GM18867 (cell line): ENCODE measurements at regions not wholly inside any gene's neighbourhood (a gene's known extent, or its start where the extent isn't known, plus 50 kb on each side); places are given as distances from the start of the nearest gene placed in this dataset.

Source experiments
- ATAC-seq: cut with Tn5 transposase; IDR thresholded peaks from one replicate; pipeline ENCODE4 v1.9.1; 2021; ENCODE audit warnings: mild to moderate bottlenecking, moderate library complexity; ENCODE audit not compliant: unreplicated experiment

DNA sequence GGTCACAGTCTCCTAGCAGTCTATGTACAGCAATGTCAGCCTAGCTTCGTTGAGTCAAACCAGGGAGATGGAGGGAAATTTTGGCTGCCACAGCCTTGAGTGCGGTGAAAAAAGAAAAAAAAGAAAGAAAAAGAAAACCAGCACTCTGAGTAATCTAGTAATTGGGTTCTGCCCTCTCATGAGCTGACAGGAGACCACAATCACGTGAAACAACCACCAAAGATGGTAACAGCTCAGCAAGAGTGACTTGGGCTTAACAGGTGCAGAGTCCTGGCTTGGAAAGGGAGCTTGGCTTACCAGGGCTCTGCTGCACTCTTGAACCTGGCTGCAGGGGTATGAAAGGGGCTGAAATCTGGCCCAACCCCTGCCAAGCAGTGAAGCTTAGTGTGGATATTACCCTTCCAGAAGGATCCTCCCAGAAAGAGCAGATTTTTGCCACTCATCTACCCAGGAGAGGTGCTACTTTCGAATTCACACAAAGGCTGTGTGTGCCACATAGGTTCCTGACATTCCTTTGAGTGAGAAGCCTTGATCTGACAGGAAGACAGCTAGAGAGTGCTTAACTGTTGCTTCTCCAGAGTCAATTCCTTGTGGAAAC, 350.3 kb downstream of the PTTG2 start:
- ATAC-seq, result peak; percentile 91

DNA sequence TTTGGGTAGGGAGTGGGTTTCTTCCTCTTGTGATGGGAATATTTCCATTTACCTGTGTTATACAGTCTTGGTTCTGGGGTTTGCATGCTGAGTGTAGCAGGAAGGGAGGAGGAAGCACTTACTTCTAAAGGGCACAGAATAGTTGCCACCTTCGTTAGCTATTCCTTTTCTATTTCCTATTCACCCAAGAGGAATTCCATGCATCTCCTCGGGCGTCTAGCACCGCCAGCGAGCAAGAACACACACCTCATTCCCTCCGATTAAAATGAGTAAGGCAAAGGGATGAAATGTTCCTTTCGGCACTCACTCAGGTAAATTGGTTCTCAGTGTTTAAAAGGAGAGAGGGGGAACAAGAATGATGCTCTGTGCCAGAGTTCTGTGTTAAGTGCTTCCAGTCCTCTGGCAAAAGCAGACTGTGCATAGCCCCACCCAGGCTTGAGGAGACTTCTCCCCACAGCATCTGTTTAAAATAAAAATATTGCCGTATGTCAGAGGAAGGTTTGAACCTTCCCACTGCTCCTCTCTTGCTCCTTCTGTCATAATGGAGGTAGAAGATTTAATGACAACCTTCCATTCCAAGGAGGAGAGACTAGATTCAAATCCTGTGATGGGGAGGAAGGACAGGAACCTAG, 351.4 kb downstream of the PTTG2 start:
- no peak for ATAC-seq

DNA sequence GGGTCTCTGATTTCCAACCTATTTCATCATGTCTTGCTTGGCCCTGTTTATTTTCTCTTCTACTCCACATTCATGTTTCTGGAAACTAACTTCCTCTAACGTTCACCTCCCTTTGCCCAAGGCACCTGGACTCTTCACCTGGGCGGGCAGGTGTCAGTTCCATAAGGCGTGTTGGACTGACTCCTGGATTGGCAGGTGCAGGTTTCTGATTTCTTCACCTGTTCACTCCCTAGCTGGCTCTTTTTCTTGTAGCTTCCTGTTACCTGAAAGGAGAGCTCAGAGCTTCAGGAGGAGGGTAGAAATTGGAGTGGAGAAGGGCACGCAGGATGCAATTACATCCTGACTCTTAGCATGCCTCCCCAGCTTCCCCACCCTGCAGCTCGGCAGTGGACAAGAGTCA, 350.8 kb upstream of the KLF3 start:
- no peak for ATAC-seq

DNA sequence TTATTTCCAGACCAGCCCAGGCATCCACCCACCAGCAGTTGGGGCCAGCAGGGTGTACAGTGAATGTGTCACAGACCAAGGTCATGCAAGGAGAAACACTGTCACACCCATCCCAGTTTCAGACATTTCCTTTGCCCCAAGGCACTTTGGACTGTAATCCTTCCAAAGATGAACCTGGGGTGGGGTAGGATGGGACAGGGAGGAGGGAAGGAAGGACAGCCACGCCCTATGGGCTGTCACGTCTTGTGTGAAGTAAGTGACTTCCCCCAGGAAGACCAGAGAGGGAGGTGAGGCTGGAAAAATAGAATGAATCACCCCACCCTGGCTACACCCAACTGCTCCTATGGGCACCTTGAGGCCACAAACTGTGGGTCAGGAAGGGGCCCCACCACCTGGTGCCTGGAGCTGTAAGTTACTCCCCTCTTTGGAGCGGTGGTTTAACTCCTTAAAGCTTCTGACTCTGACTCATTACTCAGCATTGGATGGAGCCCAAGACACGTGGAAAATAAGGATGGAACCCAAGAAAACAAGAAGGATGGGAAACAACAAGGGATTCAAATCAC, 349.9 kb upstream of the KLF3 start:
- no peak for ATAC-seq

DNA sequence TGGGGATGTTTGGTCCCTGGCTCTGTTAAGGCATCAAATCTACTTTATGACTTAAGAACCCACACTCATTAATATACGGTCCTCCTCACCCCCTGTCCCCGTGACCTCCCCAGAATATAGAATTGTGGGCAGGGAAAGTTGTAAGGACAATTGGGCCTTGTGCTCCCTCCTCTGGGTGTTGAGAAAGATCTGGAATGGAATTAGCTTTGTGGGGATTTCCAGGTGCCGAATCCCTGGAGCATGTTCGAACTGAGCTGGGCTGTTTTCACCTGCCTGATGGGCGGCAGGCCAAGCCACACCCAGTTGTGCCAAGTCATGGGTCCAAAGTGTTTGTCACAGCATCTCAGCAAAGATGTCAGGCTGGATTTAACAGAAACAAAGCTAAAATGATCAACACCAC, 349.3 kb upstream of the KLF3 start:
- ATAC-seq, result no peak

DNA sequence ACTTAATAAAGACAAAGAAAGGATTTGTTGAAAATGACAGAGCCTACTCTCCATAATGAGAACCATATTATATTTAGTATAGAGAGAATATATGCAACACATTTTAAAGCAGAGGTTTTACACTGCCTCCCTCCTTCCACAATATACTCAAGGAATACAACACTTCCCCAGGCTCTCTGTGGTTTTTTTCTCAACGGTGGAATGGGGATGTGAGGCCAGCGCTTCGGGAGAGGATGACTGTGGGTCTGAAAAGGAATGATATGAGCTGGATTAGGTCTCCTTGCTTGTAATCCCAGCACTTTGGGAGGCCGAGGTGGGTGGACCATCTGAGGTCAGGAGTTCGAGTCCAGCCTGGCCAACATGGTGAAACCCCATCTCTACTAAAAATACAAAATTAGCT, 348.7 kb upstream of the KLF3 start:
- ATAC-seq, result no peak

DNA sequence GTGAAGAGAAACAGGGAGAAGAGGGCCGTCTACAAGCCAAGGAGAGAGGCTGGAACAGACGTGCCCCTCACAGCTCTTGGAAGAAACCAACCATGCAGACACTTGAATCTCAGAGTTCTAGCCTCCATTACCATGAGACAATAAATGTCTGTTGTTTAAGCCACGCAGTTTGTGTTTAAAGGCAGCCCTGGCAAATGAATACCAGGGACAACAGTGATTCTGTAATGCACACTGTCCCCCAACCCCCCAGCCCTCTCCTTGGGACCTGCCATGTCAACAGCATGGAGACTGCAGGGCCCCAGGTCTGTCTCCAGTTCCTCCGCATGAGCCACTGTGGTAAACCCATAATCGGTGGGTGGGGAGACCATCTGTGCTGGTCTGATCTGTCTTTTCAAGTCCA, 348.0 kb upstream of the KLF3 start:
- no peak for ATAC-seq

DNA sequence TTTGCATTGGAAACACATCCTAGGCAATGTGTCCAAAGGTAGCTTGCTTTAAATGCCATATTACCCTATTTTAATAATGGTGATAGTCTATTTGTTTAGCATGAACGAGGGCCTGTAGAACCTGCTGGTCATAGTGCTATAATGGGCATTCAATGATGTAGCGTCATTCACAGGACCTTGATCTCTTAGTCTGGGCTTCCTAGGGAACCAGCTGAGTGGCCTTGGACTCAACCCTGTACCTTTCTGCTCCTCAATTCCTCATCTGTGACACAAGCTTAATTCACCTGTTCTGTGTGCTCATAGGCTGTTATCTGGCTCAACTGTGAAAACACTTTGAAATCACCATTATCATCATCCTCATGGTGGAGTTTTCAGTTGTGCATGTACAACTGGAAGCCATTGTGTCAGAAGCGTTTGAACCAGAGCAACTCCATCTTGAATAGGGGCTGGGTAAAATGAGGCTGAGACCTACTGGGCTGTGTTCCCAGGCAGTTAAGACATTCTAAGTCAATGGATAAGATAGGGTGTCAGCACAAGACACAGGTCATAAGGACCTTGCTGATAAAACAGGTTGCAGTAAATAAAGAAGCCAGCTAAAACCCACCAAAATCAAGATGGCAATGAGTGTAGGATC, 346.8 kb upstream of the KLF3 start:
- ATAC-seq, result no peak

DNA sequence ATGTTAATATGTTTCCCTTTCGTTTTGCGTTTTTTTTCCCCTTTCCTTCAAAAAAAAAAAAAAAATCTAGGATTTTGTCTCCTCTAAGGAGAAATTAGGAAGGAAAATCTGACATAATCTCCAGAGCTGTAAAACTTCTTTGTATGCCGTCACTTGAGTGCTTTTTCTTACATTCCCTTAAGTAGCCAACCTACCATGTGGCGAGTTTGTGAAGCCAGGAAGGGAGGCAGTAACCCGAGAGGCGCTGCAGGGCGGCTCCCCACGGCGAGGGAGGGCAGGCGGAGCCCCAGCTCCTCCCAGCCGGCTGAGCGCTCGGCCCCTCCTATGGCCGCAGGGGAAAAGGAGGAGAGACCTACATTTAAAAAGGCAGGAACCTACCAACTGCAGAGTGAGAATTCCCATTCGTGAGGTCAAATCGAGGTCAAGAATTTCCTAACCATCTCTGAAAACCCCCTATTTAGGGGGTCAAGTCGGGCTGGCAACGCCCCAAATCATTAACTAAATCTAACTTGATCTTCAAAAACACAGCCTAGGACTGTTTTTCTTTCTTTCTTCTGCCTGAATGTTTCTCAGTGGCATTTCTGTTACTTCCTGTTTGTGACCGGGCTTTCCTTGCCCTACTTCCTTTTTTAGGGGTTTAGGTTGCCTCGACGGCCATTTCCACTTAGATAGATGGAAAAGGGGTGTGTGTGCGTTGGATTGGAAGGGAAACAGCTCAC, 345.1 kb upstream of the KLF3 start:
- ATAC-seq, result peak; percentile 93

DNA sequence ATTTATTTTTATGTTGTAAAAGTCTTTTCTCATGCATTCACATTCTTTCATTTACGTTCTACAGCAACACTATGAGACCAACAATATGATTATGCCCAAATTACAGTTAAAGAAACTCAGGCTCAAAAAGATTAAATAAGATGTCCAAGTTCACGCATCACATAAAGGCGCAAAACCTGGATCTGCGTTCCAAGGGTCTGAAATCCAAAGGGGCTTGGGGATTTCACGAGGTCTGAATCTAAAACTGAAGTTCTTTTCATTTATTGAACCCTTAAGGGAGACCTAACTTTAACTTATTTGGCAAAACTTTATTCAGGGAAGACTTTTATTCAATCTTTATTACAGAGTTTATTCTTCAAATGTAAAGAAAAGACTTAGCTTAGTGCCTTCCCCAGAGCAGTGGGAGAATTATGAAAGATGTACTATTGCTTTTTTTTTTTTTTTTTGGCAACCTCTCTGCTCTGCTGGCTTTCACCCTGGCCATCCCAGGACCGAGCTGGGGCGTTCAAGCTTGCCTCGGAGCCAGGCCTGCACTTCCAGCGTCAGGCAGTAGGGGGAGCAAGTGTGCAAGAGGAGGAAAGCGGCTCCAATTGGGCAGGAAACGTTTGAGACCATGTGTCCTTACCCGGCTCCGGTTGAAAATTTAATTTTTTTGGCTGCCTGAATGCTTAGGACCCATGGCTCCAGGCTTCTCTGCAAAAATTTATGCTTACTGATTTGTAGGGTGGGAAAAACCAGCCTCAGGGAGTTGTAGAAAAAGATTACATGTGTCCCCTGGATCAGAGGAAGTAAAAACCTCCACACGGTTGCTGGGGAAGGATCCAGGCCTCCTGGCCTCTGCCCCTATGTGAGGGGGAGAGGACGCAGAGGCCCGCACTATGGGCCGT, 344.3 kb upstream of the KLF3 start:
- peak; percentile 51 for ATAC-seq

DNA sequence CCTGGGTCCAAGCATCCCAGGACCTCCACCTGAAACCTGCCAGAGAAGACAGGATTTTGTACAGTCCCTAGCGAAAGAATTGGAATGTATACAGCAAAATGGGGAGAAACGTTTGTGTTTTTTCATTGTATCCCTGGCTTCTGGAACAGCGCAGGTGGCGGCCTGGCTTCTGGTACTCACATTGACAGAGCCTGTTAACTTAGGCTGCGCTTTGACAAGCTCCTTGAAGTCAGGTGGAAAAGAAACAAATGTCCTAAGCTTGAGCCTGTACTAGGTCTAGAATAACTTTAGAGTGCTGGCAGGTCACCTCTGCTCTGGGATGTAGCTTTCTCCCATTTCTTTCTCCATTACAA, 343.7 kb upstream of the KLF3 start:
- no peak for ATAC-seq

DNA sequence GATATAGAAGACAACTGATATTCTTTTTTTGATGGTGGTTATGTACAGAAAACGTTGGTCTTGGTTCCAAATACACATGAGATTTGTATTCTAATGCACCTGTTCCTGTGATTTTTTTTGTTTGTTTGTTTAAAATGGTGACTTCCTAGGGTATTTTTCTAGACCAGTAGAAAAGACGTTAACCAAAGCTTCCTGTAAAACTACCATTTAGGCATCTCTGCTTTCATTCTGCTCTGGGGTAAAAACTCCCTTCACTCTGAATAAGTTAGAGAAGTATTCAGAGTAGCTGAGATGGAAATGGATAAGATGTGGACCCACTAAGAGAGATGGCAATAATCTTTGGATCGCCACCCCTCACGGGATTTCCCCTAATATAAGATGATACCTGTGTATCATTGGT, 343.2 kb upstream of the KLF3 start:
- ATAC-seq, result no peak

DNA sequence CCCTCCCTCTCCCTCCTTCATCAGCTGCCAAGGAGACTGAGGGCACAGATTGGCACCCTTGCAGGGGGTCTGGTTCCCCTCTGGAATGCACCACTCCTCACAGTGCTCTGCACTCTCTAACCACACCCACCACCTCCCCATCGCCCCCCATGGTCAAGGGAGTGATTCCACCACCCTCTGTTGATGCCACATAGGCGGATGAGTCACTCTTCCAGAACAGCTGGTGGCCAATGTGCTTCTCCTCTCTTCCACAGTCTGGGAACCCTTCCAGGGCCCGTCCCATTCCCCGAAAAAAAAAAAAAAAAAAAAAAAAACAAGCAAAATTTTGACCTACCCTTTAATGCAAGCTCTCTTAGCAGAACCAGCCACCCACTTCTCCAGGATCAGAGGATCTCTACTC, 341.3 kb upstream of the KLF3 start:
- no peak for ATAC-seq

DNA sequence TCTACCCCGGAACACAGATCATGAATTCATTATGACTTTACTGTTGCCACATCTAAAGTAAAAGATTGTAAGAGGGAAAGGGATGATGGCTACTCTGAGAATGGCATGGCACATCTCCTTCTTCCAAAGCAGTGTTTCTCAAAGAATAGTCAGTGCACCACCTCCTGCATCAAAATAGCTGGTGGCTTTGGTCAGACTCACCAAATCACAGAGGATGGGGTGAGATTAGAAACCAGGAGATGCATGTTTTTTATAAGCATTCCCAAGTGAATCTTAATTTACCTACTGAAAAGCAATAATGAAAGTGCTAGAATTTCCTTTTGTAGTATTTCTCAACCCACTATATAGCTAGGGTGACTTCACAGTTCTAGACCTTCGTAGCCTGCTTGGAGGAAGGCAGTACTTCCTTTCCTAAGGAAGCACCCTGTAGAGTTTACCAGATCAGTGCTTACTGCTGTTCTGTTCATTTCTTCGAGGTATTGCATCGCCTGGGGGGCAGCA, 340.8 kb upstream of the KLF3 start:
- ATAC-seq, result no peak

DNA sequence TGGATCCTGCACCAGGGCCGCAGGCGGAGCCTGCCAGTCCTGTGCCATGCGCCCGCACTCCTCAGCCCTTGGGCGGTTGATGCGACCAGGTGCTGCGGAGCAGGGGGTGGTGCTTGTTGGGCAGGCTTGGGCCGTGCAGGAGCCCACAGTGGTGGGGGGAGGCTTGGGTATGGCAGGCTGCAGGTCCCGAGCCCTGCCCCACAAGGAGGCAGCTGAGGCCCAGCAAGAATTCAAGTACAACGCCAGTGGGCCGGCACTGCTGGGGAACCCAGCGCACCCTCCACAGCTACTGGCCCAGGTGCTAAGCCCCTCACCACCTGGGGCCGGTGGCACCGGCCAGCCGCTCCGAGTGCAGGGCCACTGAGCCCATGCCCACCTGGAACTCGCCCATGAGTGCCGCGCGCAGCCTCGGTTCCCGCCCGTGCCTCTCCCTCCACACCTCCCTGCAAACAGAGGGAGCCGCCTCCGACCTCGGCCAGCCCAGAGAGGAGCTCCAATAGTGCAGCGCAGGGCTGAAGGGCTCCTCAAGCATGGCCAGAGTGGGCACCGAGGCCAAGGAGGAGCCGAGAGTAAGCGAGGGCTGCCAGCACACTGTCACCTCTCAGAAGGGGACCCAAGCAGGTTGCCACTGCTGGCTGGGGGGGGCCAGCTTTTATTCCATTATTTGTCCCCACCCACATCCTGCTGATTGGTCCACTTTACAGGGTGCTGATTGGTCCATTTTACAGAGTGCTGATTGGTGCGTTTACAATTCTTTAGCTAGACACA, 339.0 kb upstream of the KLF3 start:
- ATAC-seq, result no peak

DNA sequence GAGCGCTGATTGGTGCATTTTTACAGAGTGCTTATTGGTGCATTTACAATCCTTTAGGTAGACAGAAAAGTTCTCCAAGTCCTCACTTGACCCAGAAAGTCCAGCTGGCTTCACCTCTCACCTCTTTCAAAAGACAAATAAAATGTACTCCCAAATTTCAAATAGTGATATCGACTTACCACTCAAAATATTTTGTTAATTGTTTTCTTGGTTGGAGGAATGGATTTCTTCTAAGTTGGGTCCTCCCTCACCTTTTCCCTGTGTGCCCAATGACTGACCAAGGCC, 338.4 kb upstream of the KLF3 start:
- ATAC-seq, result no peak

DNA sequence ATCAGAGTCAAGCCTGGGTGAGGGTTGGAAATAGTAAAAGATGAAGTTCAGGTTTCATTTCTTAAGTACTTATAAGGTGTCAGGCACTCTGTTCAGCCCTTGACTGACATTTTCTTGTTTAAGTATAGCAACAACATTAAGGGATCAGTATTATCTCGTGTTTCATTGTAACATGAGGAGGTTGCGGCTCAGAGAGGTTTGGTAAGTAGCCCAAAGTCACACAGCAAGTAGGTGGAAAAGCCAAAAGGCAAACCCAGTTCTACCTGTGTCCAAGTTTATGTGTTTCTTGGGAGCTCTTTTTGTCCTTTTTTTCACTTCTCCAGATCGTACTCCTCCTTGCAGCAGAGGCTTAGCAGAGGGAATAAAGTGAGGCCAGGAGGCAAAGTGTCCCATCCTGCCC, 337.5 kb upstream of the KLF3 start:
- no peak for ATAC-seq

DNA sequence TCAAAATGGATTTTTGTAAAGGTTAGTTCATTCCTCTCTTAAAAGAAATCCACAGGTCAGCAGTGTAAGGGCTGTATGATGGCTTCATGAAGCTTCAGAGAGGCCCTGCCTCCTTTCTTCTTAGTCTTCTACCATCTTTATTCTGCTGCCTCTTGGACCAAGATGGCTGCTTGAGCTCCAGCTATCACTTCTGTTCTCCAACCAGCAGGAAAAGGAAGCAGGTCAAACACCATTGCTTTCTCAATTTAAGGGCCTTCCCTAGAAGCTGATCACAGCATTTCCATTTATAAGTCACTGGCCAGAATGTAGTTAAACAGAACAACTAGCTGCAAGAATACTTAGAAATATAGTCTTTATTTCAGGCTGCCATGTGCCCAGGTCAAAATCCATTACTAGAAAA, 336.8 kb upstream of the KLF3 start:
- no peak for ATAC-seq

DNA sequence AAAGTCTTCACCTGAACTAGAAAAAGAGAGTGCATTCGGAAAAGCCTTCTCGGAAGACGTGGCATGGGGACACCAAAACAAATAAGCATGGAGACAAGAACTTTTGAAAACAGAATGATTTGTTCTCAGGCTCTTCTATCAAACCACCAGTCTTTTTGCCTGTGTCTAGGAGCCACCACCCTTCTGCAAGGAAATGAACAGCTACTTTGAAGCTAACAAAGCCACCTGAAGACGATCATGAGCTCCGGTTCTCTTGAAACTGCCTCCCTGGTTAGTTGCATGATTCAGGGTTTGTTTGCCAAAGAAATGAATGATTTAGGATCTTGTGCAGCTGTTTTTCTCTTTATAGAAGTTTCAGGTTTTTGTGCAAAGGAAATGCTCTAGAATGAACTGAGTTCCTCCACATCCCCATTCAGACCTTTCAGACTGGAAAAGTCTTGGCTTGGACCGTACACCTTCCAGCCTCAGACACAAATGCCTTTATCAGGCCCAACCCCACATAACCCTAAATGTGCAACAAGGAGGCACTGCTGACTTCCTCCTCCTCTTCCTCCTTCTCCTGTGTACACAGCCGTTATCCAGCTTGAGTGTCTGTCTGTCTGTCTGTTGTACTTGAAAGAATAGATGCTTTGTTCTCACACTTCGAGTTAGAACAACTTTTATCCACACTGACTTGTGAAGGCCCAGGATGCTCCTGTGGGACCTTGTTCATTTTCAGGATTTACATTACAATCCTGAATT, 334.8 kb upstream of the KLF3 start:
- ATAC-seq, result no peak
